K562 (cell line): ENCODE measurements at regions not wholly inside any gene's neighbourhood (a gene's known extent, or its start where the extent isn't known, plus 50 kb on each side); places are given as distances from the start of the nearest gene placed in this dataset.

ENCODE experiments used
- ATAC-seq: fragments of 200-7000 bp; cut with Tn5 transposase; 3 replicates; pipeline ENCODE4 v1.9.1; 2020; ENCODE audit warnings: moderate library complexity
- BruUV-seq: library from RNA; stranded (reverse); fragments of 400-500 nt; replicated peaks from 2 replicates; lab custom pipeline; 2021; lab: Mats Ljungman, UMichigan
- CTCF ChIA-PET: fragments of 300-600 bp; formaldehyde crosslinking; extraction: SDS; loops from one replicate; lab custom pipeline; 2021; ENCODE audit warnings: low intra/inter-chr PET ratio; lab: Yijun Ruan, JAX
- POLR2A ChIA-PET: fragments of 300-600, 350-650 bp; sonication (Branson Sonifier 250); formaldehyde crosslinking; extraction: SDS; loops from one replicate; lab custom pipeline; 2021; ENCODE audit warnings: antibody characterized with exemption, inconsistent platforms; lab: Yijun Ruan, JAX
- DNase-seq, 4 experiments: peaks; one replicate each; pipeline versions ENCODE4 v3.0.0 to v3.0.0-alpha.2; 2011 to 2018; ENCODE audit warnings: low spot score in 3 of 4, mixed read lengths in 3 of 4; ENCODE audit errors: extremely low read depth in 1 of 4
- FAIRE-seq: peaks from 2 replicates; lab custom pipeline; 2011; peaks lifted over from hg19 to GRCh38; lab: Jason Lieb, UNC
- H2AFZ ChIP-seq: 2 replicates; pipeline ENCODE4 v1.6.0; 2011; ENCODE audit warnings: low read depth, low read length, control low read depth, inconsistent platforms
- H3K27ac ChIP-seq: fragments of 200-600 bp; 3 replicates; pipeline ENCODE4 v1.8.0; 2011; ENCODE audit warnings: low read depth, mild to moderate bottlenecking, control low read depth, inconsistent platforms, low read length, moderate library complexity, mixed read lengths; ENCODE audit errors: extremely low read depth
- H3K27me3 ChIP-seq, 2 experiments: fragments of 300-600 bp in 1 of 2; 2 replicates in 1 of 2; 3 replicates in 1 of 2; pipeline versions ENCODE4 v1.6.0 to v1.8.0; 2011; ENCODE audit warnings: inconsistent platforms in 2 of 2, low read length in 2 of 2, mild to moderate bottlenecking in 1 of 2, mixed read lengths in 1 of 2, moderate library complexity in 1 of 2; ENCODE audit not compliant: control insufficient read depth in 2 of 2, insufficient read depth in 2 of 2
- H3K36me3 ChIP-seq: fragments of 300-600 bp; 3 replicates; pipeline ENCODE4 v1.8.0; 2011; ENCODE audit warnings: mild to moderate bottlenecking, low read length, inconsistent platforms; ENCODE audit not compliant: control insufficient read depth, insufficient read depth
- H3K4me1 ChIP-seq, 2 experiments: fragments of 200-600 bp in 1 of 2; replicated peaks in 1 of 2; 2 replicates in 1 of 2; 3 replicates in 1 of 2; pipeline versions ENCODE4 v1.5.1 to v1.8.0; 2011; ENCODE audit warnings: inconsistent platforms in 2 of 2, low read length in 2 of 2, mild to moderate bottlenecking in 1 of 2, mixed read lengths in 1 of 2, moderate library complexity in 1 of 2; ENCODE audit not compliant: control insufficient read depth in 2 of 2, insufficient read depth in 2 of 2
- H3K4me2 ChIP-seq: 2 replicates; pipeline ENCODE4 v1.6.1; 2011; ENCODE audit warnings: low read length, control low read depth, inconsistent platforms, mixed read lengths; ENCODE audit not compliant: insufficient read depth
- H3K4me3 ChIP-seq: fragments of 200-600 bp; sonication (generic), shearing (Covaris generic); 2 replicates; pipeline ENCODE4 v1.5.1; 2016; ENCODE audit warnings: control low read depth, inconsistent platforms
- H3K79me2 ChIP-seq: fragments of 200-600 bp; 3 replicates; pipeline ENCODE4 v1.8.0; 2011; ENCODE audit warnings: low read length, inconsistent platforms; ENCODE audit not compliant: control insufficient read depth, insufficient read depth
- H3K9ac ChIP-seq, 2 experiments: 2 replicates each; pipeline versions ENCODE4 v1.6.0 to v1.6.1; 2011; ENCODE audit warnings: low read depth in 2 of 2, low read length in 2 of 2, control low read depth in 1 of 2, inconsistent platforms in 1 of 2, mild to moderate bottlenecking in 1 of 2, mixed read lengths in 1 of 2; ENCODE audit not compliant: insufficient read depth in 1 of 2
- H3K9me1 ChIP-seq: one replicate; pipeline ENCODE4 v1.6.0; 2011; ENCODE audit warnings: inconsistent platforms, mild to moderate bottlenecking, low read length, moderate library complexity; ENCODE audit not compliant: control insufficient read depth, insufficient read depth
- H3K9me3 ChIP-seq: replicated peaks from 2 replicates; pipeline ENCODE4 v1.5.1; 2011; ENCODE audit warnings: low read depth, low read length, inconsistent platforms; ENCODE audit not compliant: control insufficient read depth, insufficient read depth
- H4K20me1 ChIP-seq: replicated peaks from 2 replicates; pipeline ENCODE4 v1.6.1; 2011; ENCODE audit warnings: low read length, inconsistent platforms, mixed read lengths; ENCODE audit not compliant: control insufficient read depth, insufficient read depth
- CAMTA2 ChIP-seq: fragments of 250-450 bp; sonication (Bioruptor Pico); conservative IDR thresholded peaks from 2 replicates; pipeline ENCODE4 v1.5.1; 2022
- HDAC8 ChIP-seq: fragments of 450-650 bp; IDR thresholded peaks from 2 replicates; pipeline ENCODE4 v1.6.1; 2016; ENCODE audit warnings: mild to moderate bottlenecking, missing genetic modification characterization, moderate library complexity, missing compliant biosample characterization
- HMG20B ChIP-seq: fragments of 250-450 bp; sonication (Bioruptor Pico); IDR thresholded peaks from 2 replicates; pipeline ENCODE4 v1.5.0; 2021; ENCODE audit warnings: mild to moderate bottlenecking
- L3MBTL2 ChIP-seq: fragments of 450-650 bp; IDR thresholded peaks from 2 replicates; pipeline ENCODE4 v1.6.1; 2016; ENCODE audit warnings: mild to moderate bottlenecking, moderate library complexity
- NBN ChIP-seq: fragments of 450-650 bp; IDR thresholded peaks from 2 replicates; pipeline ENCODE4 v1.6.1; 2016; ENCODE audit warnings: low read depth, mild to moderate bottlenecking
- RFX5 ChIP-seq: IDR thresholded peaks from 2 replicates; pipeline ENCODE4 v1.6.1; 2011; ENCODE audit warnings: low read depth, mild to moderate bottlenecking, improper control_type of control experiment, low read length
- RFX7 ChIP-seq: fragments of 250-450 bp; sonication (Bioruptor Pico); IDR thresholded peaks from 2 replicates; pipeline ENCODE4 v1.5.1; 2021; ENCODE audit warnings: mild to moderate bottlenecking
- SNRNP70 ChIP-seq: fragments of 200-400 bp; formaldehyde crosslinking; optimal IDR thresholded peaks from 2 replicates; pipeline ENCODE3; 2017; ENCODE audit warnings: low read depth, low read length
- ZC3H8 ChIP-seq: fragments of 450-650 bp; IDR thresholded peaks from 2 replicates; pipeline ENCODE4 v1.6.1; 2017
- ZKSCAN3 ChIP-seq: fragments of 250-450 bp; sonication (Bioruptor Pico); IDR thresholded peaks from 2 replicates; pipeline ENCODE4 v1.4.0; 2020
- WGBS: fragments of 100-300 bp; shearing (Covaris generic); methylation state at CpG from one replicate; pipeline ENCODE4 v1.1.6; 2016; ENCODE audit warnings: low coverage, mixed read lengths; ENCODE audit not compliant: insufficient coverage; ENCODE audit errors: missing lambda C conversion rate; 5-methylcytosine and 5-hydroxymethylcytosine counted together
- in situ Hi-C: fragments of 300-500 bp; cut with MboI; formaldehyde crosslinking; loops from 4 replicates; pipeline ENCODE4 v1.15.0; 2018; ENCODE audit warnings: inconsistent platforms, mixed read lengths
- intact Hi-C: fragments of 100-400 bp; cut with micrococcal nuclease; formaldehyde crosslinking; loops from 2 replicates; pipeline ENCODE4 v1.14.2; 2022
- TF ChIP-seq, protein P1 (sequence below): sonication (generic); formaldehyde crosslinking; IDR thresholded peaks from 2 replicates; pipeline ENCODE4 v1.8.0; 2022; ENCODE audit warnings: mild to moderate bottlenecking, missing genetic modification reagents, borderline replicate concordance
- TF ChIP-seq, protein P2 (sequence below): fragments of 250-450 bp; sonication (Bioruptor Pico); IDR thresholded peaks from 2 replicates; pipeline ENCODE4 v1.5.0; 2020; ENCODE audit warnings: mild to moderate bottlenecking, borderline replicate concordance

DNA sequence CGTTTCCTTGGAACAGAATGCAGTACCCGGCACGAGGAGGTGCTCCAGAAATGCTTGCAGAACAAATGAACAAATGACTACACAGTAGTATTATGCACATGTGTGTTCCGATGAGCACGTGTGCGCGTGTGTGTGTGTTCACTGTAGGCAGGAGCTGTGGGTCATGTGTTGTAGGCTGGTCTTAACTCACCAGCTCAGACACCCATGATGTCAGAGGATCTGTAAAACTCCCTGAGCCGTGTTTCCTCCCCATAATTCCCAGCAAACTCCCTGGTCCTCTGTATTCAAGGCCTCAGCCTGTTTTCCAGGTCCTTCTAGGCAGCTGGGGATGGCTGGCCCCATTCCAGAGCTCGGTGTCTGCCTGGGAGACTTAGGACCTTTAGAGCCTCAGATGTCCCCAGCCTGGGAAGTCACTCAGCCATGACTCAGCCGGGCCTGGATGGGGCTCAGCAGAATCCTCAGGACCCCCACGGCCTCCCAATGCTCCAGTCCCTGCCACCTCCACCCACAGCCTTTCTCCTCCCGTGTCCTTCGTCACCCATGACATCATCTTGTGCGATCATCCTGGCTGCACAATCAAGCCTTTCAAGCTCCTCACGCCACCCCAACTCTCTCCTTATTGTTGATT, 475.0 kb upstream of the SULF2 start (continued):
- TF ChIP-seq, protein P1, sequence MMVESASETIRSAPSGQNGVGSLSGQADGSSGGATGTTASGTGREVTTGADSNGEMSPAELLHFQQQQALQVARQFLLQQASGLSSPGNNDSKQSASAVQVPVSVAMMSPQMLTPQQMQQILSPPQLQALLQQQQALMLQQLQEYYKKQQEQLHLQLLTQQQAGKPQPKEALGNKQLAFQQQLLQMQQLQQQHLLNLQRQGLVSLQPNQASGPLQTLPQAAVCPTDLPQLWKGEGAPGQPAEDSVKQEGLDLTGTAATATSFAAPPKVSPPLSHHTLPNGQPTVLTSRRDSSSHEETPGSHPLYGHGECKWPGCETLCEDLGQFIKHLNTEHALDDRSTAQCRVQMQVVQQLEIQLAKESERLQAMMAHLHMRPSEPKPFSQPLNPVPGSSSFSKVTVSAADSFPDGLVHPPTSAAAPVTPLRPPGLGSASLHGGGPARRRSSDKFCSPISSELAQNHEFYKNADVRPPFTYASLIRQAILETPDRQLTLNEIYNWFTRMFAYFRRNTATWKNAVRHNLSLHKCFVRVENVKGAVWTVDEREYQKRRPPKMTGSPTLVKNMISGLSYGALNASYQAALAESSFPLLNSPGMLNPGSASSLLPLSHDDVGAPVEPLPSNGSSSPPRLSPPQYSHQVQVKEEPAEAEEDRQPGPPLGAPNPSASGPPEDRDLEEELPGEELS (CRISPR knock-in tag): no peak
- TF ChIP-seq RFX5 (no peak), CAMTA2 (CRISPR knock-in tag) (no peak), HMG20B (no peak)

DNA sequence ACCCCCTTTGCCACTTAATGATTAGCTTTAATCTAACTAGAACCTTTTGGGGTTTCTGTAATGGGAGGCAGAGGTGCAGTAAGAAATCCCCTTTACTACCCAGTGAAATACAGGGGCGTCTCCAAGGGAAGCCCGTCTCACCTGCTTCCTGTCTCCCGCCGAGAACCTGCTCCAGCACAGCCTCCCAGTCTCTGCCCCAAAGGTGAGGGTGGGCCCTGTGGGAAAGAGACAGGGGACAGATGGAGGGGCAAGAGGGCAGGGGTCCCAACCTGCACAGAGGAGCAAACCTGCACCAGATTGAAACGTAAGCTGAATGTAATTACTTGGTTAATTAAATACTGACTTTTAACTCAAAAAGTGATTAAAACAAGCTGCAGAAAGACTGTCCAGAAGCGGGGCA, 474.2 kb upstream of the SULF2 start:
- CTCF ChIA-PET: no interaction called here
- Histone ChIP-seq H3K9ac (no peak overlapping the region), H3K36me3 (no peaks in the 10 kb centered on the region), H3K4me3 (no peak overlapping the region), H3K27me3 (peaks cover 0 to 6% of the 10 kb centered on the region in 2 experiments; a peak in 1 of 5 replicates), H3K27ac (no peak overlapping the region), H3K4me2 (no peak overlapping the region), H3K79me2 (no peaks in the 10 kb centered on the region), H2AFZ (no peak overlapping the region), H3K4me1 (no peaks in the 10 kb centered on the region), H3K9me3 (no peaks in the 10 kb centered on the region), H4K20me1 (no peaks in the 10 kb centered on the region), H3K9me1 (no peaks in the 10 kb centered on the region)
- 0% methylated on average over 6 of the region's 6 CpGs for WGBS
- in situ Hi-C loops (no loop called here), intact Hi-C loops (no loop called here)
- BruUV-seq: no TSS peak
- DNase-seq (no peak), FAIRE-seq (no peak), ATAC-seq (no peak)
- TF ChIP-seq NBN: no peak
- TF ChIP-seq HDAC8 (tag): no peak
- TF ChIP-seq RFX7: no peak
- no peak for TF ChIP-seq ZC3H8
- no peak for TF ChIP-seq ZKSCAN3 (CRISPR knock-in tag)
- TF ChIP-seq SNRNP70: no peak
- TF ChIP-seq L3MBTL2: no peak
- TF ChIP-seq, protein P2, sequence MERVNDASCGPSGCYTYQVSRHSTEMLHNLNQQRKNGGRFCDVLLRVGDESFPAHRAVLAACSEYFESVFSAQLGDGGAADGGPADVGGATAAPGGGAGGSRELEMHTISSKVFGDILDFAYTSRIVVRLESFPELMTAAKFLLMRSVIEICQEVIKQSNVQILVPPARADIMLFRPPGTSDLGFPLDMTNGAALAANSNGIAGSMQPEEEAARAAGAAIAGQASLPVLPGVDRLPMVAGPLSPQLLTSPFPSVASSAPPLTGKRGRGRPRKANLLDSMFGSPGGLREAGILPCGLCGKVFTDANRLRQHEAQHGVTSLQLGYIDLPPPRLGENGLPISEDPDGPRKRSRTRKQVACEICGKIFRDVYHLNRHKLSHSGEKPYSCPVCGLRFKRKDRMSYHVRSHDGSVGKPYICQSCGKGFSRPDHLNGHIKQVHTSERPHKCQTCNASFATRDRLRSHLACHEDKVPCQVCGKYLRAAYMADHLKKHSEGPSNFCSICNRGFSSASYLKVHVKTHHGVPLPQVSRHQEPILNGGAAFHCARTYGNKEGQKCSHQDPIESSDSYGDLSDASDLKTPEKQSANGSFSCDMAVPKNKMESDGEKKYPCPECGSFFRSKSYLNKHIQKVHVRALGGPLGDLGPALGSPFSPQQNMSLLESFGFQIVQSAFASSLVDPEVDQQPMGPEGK (CRISPR knock-in tag): no peak
- POLR2A ChIA-PET: interaction anchor here (1.2 kb wide), 1 partner anchor 10 kb away, joined by 3 read pairs; no protein-coding TSS in a partner anchor
